Mucosa of descending colon (tissue), 3 donors: ENCODE measurements at regions not wholly inside any gene's neighbourhood (a gene's known extent, or its start where the extent isn't known, plus 50 kb on each side); places are given as distances from the start of the nearest gene placed in this dataset.
"Not testable (repeated sequence)": the region's sequence is repeated elsewhere in the genome, so short reads cannot be mapped to it uniquely, and the experiment has no call there.

ENCODE experiments used
- ATAC-seq: fragments of 200-7000 bp; cut with Tn5 transposase; one replicate; pipeline ENCODE4 v1.9.1; 2020; ENCODE audit warnings: mild to moderate bottlenecking, moderate library complexity
- DNase-seq, 3 donors: peaks; one replicate each; pipeline ENCODE4 v3.0.0-alpha.2; 2020
- H3K36me3 ChIP-seq: fragments of 200-600 bp; one replicate; pipeline ENCODE4 v1.8.0; 2021; ENCODE audit warnings: low read depth, mild to moderate bottlenecking
- H3K4me1 ChIP-seq: fragments of 200-600 bp; one replicate; pipeline ENCODE4 v1.8.0; 2021; ENCODE audit warnings: low read depth, mild to moderate bottlenecking
- H3K4me3 ChIP-seq: fragments of 200-600 bp; one replicate; pipeline ENCODE4 v1.8.0; 2021; ENCODE audit warnings: mild to moderate bottlenecking
- H3K9me3 ChIP-seq: fragments of 200-600 bp; one replicate; pipeline ENCODE4 v1.8.0; 2021; ENCODE audit warnings: mild to moderate bottlenecking
- CTCF ChIP-seq: fragments of 200-600 bp; IDR thresholded peaks from one replicate; pipeline ENCODE4 v1.8.0; 2022; ENCODE audit warnings: antibody characterized with exemption, mild to moderate bottlenecking
- intact Hi-C, 2 donors: fragments of 100-400 bp; cut with DNase I in 1 of 2; cut with micrococcal nuclease in 1 of 2; formaldehyde crosslinking; loops; one replicate each; pipeline versions ENCODE4 v1.11.0 to v1.11.1; 2022; cut with DNase I, micrococcal nuclease
- donor health status: DM: no; HTN: no; CAD: no; lungs with moderate emphysema.
- donor health status: DM: no; HTN: no; CAD: no.
- donor health status: DM: no; HTN: yes; CAD: no.

GRCh38 chr10:22158426-22158825 lies 59.4 kb downstream of the EBLN1 start:
- no peaks in the 10 kb centered on the region for H3K36me3 ChIP-seq
- no peaks in the 10 kb centered on the region for H3K4me1 ChIP-seq
- intact Hi-C loops: no loop called here
- TF ChIP-seq CTCF: no peak
- no peak overlapping the region for H3K4me3 ChIP-seq
- no peaks in the 10 kb centered on the region for H3K9me3 ChIP-seq
- no peak for ATAC-seq
- DNase-seq: no peak

- DNase-seq (no peak), ATAC-seq (no peak)
- intact Hi-C loops: no loop called here
- Histone ChIP-seq H3K36me3 (no peaks in the 10 kb centered on the region), H3K4me3 (no peak overlapping the region), H3K4me1 (no peaks in the 10 kb centered on the region), H3K9me3 (no peaks in the 10 kb centered on the region)
- TF ChIP-seq CTCF: no peak
These were observed 61.1 kb downstream of the EBLN1 start for GRCh38 chr10:22156750-22157149.

DNA sequence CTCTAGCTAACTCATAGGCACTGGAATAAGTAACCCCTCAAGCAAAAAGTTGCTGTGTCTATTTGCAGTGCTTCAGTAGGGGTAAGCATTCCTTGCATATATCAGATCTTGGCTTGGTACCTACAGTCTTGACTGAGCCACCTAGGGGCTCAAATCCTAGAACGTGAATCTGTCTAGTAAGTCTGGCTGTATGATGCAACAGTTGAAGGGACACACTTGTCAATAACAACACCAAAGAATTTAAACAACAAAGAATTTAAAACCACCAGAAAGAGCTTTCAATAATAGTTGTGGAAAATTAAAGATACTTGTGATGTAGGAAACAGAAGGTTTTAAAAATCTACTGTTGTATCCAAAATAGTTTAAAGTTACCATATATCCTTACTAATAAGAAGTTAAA lies 65.4 kb downstream of the EBLN1 start:
- ATAC-seq: no peak
- Histone ChIP-seq H3K9me3 (no peaks in the 10 kb centered on the region), H3K4me1 (no peaks in the 10 kb centered on the region), H3K4me3 (no peak overlapping the region), H3K36me3 (no peaks in the 10 kb centered on the region)
- intact Hi-C loops: no loop called here
- DNase-seq: no peak
- no peak for TF ChIP-seq CTCF

- no peaks in the 10 kb centered on the region for H3K36me3 ChIP-seq
- DNase-seq: no peak
- peaks cover 2% of the 10 kb centered on the region for H3K9me3 ChIP-seq
- H3K4me1 ChIP-seq: no peaks in the 10 kb centered on the region
- H3K4me3 ChIP-seq: no peak overlapping the region
- TF ChIP-seq CTCF: no peak
- ATAC-seq: no peak
- intact Hi-C loops: no loop called here
These were observed 67.0 kb downstream of the EBLN1 start for GRCh38 chr10:22150842-22151241.

- intact Hi-C loops: no loop called here
- H3K4me3 ChIP-seq: no peak overlapping the region
- no peaks in the 10 kb centered on the region for H3K36me3 ChIP-seq
- no peaks in the 10 kb centered on the region for H3K4me1 ChIP-seq
- H3K9me3 ChIP-seq: peaks cover 6% of the 10 kb centered on the region
- no peak for TF ChIP-seq CTCF
- DNase-seq (no peak), ATAC-seq (no peak)
These were observed 68.9 kb downstream of the EBLN1 start for GRCh38 chr10:22148961-22149360.

DNA sequence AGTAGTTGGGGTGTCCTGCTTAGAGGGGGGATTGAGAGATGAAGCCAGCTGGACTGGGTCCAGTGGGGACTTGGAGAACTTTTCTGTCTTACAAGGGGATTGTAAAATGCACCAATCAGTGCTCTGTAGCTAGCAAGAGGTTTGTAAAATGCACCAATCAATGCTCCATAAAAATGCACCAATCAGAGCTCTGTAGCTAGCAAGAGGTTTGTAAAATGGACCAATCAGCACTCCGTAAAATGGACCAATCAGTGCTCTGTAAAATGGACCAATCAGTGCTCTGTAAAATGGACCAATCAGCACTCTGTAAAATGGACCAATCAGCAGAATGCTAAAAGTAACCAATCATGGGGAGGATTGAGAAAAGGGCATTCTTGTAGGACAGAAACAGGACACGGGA lies 71.9 kb downstream of the EBLN1 start:
- H3K4me1 ChIP-seq, H3K36me3 ChIP-seq, ATAC-seq, H3K9me3 ChIP-seq, intact Hi-C loops, DNase-seq, H3K4me3 ChIP-seq: not testable (repeated sequence)
